ENCODE measurements at regions not wholly inside any gene's neighbourhood (a gene's known extent, or its start where the extent isn't known, plus 50 kb on each side); places are given as distances from the start of the nearest gene placed in this dataset.

GRCh38 chr22:48084041-48084728 lies 1321.7 kb downstream of the TBC1D22A start:
- peak; percentile 53 for DNase-seq (ENCODE audit: low read depth)
- no peak for TF ChIP-seq CTCF (IDR thresholded peaks at IDR 0.05; ENCODE audit: low read depth, low read length, missing control alignments)
- no peak overlapping the region for H3K4me3 ChIP-seq (ENCODE audit: low read depth, low read length)

GRCh38 chr22:48083502-48083901 lies 1321.1 kb downstream of the TBC1D22A start:
- H3K4me3 ChIP-seq (ENCODE audit: low read depth, low read length): no peak overlapping the region
- TF ChIP-seq CTCF (IDR thresholded peaks at IDR 0.05; ENCODE audit: low read depth, low read length, missing control alignments): no peak
- DNase-seq (ENCODE audit: low read depth): no peak

- no peak for DNase-seq (ENCODE audit: low read depth)
- no peak for TF ChIP-seq CTCF (IDR thresholded peaks at IDR 0.05; ENCODE audit: low read depth, low read length, missing control alignments)
- H3K4me3 ChIP-seq (ENCODE audit: low read depth, low read length): no peak overlapping the region
Observed at GRCh38 chr22:48082284-48082683, 1319.8 kb downstream of the TBC1D22A start.

- no peak overlapping the region for H3K4me3 ChIP-seq (ENCODE audit: low read depth, low read length)
- DNase-seq (ENCODE audit: low read depth): no peak
- no peak for TF ChIP-seq CTCF (IDR thresholded peaks at IDR 0.05; ENCODE audit: low read depth, low read length, missing control alignments)
Observed at GRCh38 chr22:48081281-48081680, 1318.8 kb downstream of the TBC1D22A start.

GRCh38 chr22:48080316-48081165 lies 1318.1 kb downstream of the TBC1D22A start:
- DNase-seq (ENCODE audit: low read depth): no peak
- TF ChIP-seq CTCF (IDR thresholded peaks at IDR 0.05; ENCODE audit: low read depth, low read length, missing control alignments): no peak
- H3K4me3 ChIP-seq (ENCODE audit: low read depth, low read length): no peak overlapping the region

GRCh38 chr22:48079505-48080290 lies 1317.2 kb downstream of the TBC1D22A start:
- no peak overlapping the region for H3K4me3 ChIP-seq (ENCODE audit: low read depth, low read length)
- TF ChIP-seq CTCF (IDR thresholded peaks at IDR 0.05; ENCODE audit: low read depth, low read length, missing control alignments): no peak
- no peak for DNase-seq (ENCODE audit: low read depth)
